Loucy (cell line): ENCODE measurements at regions not wholly inside any gene's neighbourhood (a gene's known extent, or its start where the extent isn't known, plus 50 kb on each side); places are given as distances from the start of the nearest gene placed in this dataset.

Experiments used
- EZH2phosphoT487 ChIP-seq: fragments of 200-600 bp; IDR thresholded peaks from 2 replicates; pipeline ENCODE4 v1.6.1; 2018; ENCODE audit warnings: antibody characterized with exemption, mild to moderate bottlenecking, moderate library complexity, borderline replicate concordance
- TF ChIP-seq, protein P1 (sequence below): fragments of 200-600 bp; sonication (generic); conservative IDR thresholded peaks from 2 replicates; pipeline ENCODE4 v1.5.1; 2014; ENCODE audit warnings: mild to moderate bottlenecking, antibody characterized with exemption, low read length

DNA sequence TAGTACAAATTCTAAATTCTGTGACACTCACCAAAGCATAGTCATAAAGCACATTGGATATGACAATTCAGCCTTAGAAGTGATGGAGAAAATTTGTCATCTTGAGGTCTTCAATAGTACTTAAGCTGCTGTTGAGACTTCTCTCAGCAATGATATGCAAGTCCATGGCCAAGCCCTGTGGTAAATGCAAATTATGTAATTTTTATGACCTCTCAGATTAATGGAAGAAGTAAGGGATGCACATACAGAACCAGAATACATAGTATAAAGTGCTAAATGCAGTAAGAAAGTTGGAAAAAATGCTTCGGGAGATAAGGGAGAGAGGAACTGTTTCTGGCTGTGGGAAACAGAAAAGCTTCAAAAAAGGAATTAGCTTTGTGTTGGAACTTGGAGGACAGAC lies 700.7 kb downstream of the RNF144B start:
- TF ChIP-seq, protein P1, sequence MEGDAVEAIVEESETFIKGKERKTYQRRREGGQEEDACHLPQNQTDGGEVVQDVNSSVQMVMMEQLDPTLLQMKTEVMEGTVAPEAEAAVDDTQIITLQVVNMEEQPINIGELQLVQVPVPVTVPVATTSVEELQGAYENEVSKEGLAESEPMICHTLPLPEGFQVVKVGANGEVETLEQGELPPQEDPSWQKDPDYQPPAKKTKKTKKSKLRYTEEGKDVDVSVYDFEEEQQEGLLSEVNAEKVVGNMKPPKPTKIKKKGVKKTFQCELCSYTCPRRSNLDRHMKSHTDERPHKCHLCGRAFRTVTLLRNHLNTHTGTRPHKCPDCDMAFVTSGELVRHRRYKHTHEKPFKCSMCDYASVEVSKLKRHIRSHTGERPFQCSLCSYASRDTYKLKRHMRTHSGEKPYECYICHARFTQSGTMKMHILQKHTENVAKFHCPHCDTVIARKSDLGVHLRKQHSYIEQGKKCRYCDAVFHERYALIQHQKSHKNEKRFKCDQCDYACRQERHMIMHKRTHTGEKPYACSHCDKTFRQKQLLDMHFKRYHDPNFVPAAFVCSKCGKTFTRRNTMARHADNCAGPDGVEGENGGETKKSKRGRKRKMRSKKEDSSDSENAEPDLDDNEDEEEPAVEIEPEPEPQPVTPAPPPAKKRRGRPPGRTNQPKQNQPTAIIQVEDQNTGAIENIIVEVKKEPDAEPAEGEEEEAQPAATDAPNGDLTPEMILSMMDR, result no peak
- no peak for TF ChIP-seq EZH2phosphoT487
